ENCODE measurements at regions not wholly inside any gene's neighbourhood (a gene's known extent, or its start where the extent isn't known, plus 50 kb on each side); places are given as distances from the start of the nearest gene placed in this dataset.

- no peak overlapping the region for H2BK120ac ChIP-seq (ENCODE audit: low read depth, low read length, poor library complexity, severe bottlenecking)
- no peaks in the 10 kb centered on the region for H4K20me1 ChIP-seq (ENCODE audit: control insufficient read depth, insufficient read depth, insufficient read length)
- peaks cover 3 to 6% (median 6%) of the 10 kb centered on the region in 3 experiments; a peak in 5 of 7 replicates for H3K36me3 Mint-ChIP-seq (ENCODE audit: insufficient read depth in 1 of 3, low read depth in 3 of 3)
- peak overlapping the region; percentile 23 for H3K4me2 ChIP-seq (ENCODE audit: insufficient read depth, insufficient read length, low read length)
- H3K4ac ChIP-seq (ENCODE audit: low read depth, low read length) = no peak overlapping the region
- no peak overlapping the region for H2BK20ac ChIP-seq (ENCODE audit: low read depth, low read length, poor library complexity, severe bottlenecking)
- H4K91ac ChIP-seq (ENCODE audit: insufficient read length, low read depth, low read length) = no peak overlapping the region
- H3K27ac ChIP-seq (ENCODE audit: insufficient read length, low read depth, low read length) = no peak overlapping the region
- H3K27me3 Mint-ChIP-seq (ENCODE audit: low read depth) = no peaks in the 10 kb centered on the region
- H3K9me3 Mint-ChIP-seq = peaks cover 5 to 6% of the 10 kb centered on the region in 2 experiments; a peak in 4 of 5 replicates
- H3K56ac ChIP-seq (ENCODE audit: insufficient read length, low read depth, low read length) = no peak overlapping the region
- H3K27me3 ChIP-seq (ENCODE audit: insufficient read depth, low read length) = no peaks in the 10 kb centered on the region
- no peak overlapping the region for H2AK5ac ChIP-seq (ENCODE audit: insufficient read length, low read length)
- H3K4me1 ChIP-seq (ENCODE audit: insufficient read depth, low read length) = peaks cover 5% of the 10 kb centered on the region
- H3K23me2 ChIP-seq (ENCODE audit: insufficient read length, low read depth, low read length, poor library complexity, severe bottlenecking) = no peaks in the 10 kb centered on the region
- H3K4me3 Mint-ChIP-seq = peak overlapping the region in 1 of 2 experiments; percentile 12; a peak in 2 of 5 replicates
- no peak overlapping the region for H2BK15ac ChIP-seq (ENCODE audit: low read depth, low read length)
- H3K18ac ChIP-seq (ENCODE audit: insufficient read length, low read depth, low read length) = peak overlapping the region; percentile 11
- peak overlapping the region; percentile 52 to 98 (median 79); a peak in 6 of 7 replicates for H3K27ac Mint-ChIP-seq
- H3K79me1 ChIP-seq (ENCODE audit: insufficient read depth, low read depth, low read length, poor library complexity, severe bottlenecking) = no peaks in the 10 kb centered on the region
- no peak overlapping the region for H2BK12ac ChIP-seq (ENCODE audit: insufficient read length, low read depth, low read length)
- H3T11ph ChIP-seq (ENCODE audit: low read length) = no peak overlapping the region
- no peaks in the 10 kb centered on the region for H3K79me2 ChIP-seq (ENCODE audit: insufficient read depth, low read length)
- peaks cover 27 to 30% of the 10 kb centered on the region in 2 experiments for H3K4me1 Mint-ChIP-seq
- no peak overlapping the region for H2AFZ ChIP-seq (ENCODE audit: low read length)
- H3K9ac ChIP-seq (ENCODE audit: extremely low read depth, insufficient read length, low read length) = no peak overlapping the region
- H3K14ac ChIP-seq (ENCODE audit: insufficient read depth, low read length) = 0 out of 2 replicates have a peak overlapping the region, but pooled peaks have one; percentile 12
- H4K5ac ChIP-seq (ENCODE audit: insufficient read length, low read depth, low read length) = no peak overlapping the region
- no peaks in the 10 kb centered on the region for H3K9me3 ChIP-seq (ENCODE audit: control insufficient read depth, low read depth, low read length)
- no peak for TF ChIP-seq CTCF (conservative IDR thresholded peaks at IDR 0.05)
- H2BK5ac ChIP-seq (ENCODE audit: insufficient read length, low read length) = no peak overlapping the region
- H4K8ac ChIP-seq (replicated peaks; ENCODE audit: insufficient read length, low read depth, low read length) = no peak overlapping the region
- no peak overlapping the region for H3K23ac ChIP-seq (ENCODE audit: insufficient read length, low read depth, low read length)
- DNase-seq = peak; percentile 36
Observed at GRCh38 chr5:85814596-85814995, 803.1 kb upstream of the COX7C start.

Measured in H9 (cell line).